HEK293 (cell line): ENCODE measurements at regions not wholly inside any gene's neighbourhood (a gene's known extent, or its start where the extent isn't known, plus 50 kb on each side); places are given as distances from the start of the nearest gene placed in this dataset.

ENCODE experiments used
- KLF8 ChIP-seq: fragments of 450-650 bp; formaldehyde crosslinking; IDR thresholded peaks from 2 replicates; pipeline ENCODE4 v1.5.1; 2016; ENCODE audit warnings: missing biosample characterization, missing genetic modification characterization
- SP2 ChIP-seq: fragments of 450-650 bp; formaldehyde crosslinking; IDR thresholded peaks from 2 replicates; pipeline ENCODE4 v1.5.1; 2016; ENCODE audit warnings: missing biosample characterization, missing genetic modification characterization
- TCF7L2 ChIP-seq: IDR thresholded peaks from 2 replicates; pipeline ENCODE4 v1.6.1; 2011; ENCODE audit warnings: low read depth, mild to moderate bottlenecking, inconsistent platforms, low read length, moderate library complexity, borderline replicate concordance
- WT1 ChIP-seq: fragments of 450-650 bp; formaldehyde crosslinking; IDR thresholded peaks from 2 replicates; pipeline ENCODE4 v1.5.1; 2016; ENCODE audit warnings: missing biosample characterization, missing genetic modification characterization
- ZFP37 ChIP-seq: fragments of 450-650 bp; formaldehyde crosslinking; IDR thresholded peaks from 2 replicates; pipeline ENCODE4 v1.5.1; 2016; ENCODE audit warnings: missing biosample characterization, missing genetic modification characterization
- ZNF140 ChIP-seq: fragments of 450-650 bp; formaldehyde crosslinking; IDR thresholded peaks from 2 replicates; pipeline ENCODE4 v1.5.1; 2016; ENCODE audit warnings: missing biosample characterization, missing genetic modification characterization
- ZNF777 ChIP-seq: fragments of 450-650 bp; formaldehyde crosslinking; IDR thresholded peaks from 2 replicates; pipeline ENCODE4 v1.5.1; 2017; ENCODE audit warnings: missing biosample characterization, missing genetic modification characterization, borderline replicate concordance
- TF ChIP-seq, protein P1 (sequence below): sonication (generic); formaldehyde crosslinking; IDR thresholded peaks from 2 replicates; pipeline ENCODE4 v1.8.1; 2022; ENCODE audit warnings: mild to moderate bottlenecking, moderate library complexity, missing genetic modification reagents
- TF ChIP-seq, protein P2 (sequence below): fragments of 450-650 bp; formaldehyde crosslinking; IDR thresholded peaks from 2 replicates; pipeline ENCODE4 v1.5.1; 2016; ENCODE audit warnings: missing biosample characterization, missing genetic modification characterization
- TF ChIP-seq, protein P3 (sequence below): fragments of 450-650 bp; formaldehyde crosslinking; IDR thresholded peaks from 2 replicates; pipeline ENCODE4 v1.5.1; 2016; ENCODE audit warnings: missing biosample characterization, missing genetic modification characterization
- TF ChIP-seq, protein P4 (sequence below): fragments of 450-650 bp; formaldehyde crosslinking; IDR thresholded peaks from 2 replicates; pipeline ENCODE4 v1.5.1; 2016; ENCODE audit warnings: missing biosample characterization, missing genetic modification characterization

DNA sequence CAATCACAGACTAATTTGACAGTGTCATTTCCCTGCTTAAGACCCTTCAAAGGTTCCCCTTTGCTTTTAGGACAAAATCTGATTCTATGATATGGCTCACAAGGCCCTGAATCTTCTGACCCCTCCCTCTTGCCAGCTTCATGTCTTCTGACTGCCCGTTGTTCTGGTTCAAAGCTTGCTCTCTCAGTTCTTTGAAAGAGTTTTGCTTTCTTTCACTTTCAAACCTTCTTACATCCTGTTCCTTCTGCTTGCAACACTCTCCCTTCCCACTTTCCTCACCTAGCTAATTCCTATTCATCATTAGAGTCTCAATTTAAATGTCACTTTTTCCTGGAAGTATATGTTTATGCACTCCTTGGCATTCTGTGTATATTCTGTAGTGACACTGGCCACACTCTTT lies 299.2 kb downstream of the IDS start:
- TF ChIP-seq, protein P1, sequence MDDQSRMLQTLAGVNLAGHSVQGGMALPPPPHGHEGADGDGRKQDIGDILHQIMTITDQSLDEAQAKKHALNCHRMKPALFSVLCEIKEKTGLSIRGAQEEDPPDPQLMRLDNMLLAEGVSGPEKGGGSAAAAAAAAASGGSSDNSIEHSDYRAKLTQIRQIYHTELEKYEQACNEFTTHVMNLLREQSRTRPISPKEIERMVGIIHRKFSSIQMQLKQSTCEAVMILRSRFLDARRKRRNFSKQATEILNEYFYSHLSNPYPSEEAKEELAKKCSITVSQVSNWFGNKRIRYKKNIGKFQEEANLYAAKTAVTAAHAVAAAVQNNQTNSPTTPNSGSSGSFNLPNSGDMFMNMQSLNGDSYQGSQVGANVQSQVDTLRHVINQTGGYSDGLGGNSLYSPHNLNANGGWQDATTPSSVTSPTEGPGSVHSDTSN (CRISPR knock-in tag): no peak
- TF ChIP-seq, protein P2, sequence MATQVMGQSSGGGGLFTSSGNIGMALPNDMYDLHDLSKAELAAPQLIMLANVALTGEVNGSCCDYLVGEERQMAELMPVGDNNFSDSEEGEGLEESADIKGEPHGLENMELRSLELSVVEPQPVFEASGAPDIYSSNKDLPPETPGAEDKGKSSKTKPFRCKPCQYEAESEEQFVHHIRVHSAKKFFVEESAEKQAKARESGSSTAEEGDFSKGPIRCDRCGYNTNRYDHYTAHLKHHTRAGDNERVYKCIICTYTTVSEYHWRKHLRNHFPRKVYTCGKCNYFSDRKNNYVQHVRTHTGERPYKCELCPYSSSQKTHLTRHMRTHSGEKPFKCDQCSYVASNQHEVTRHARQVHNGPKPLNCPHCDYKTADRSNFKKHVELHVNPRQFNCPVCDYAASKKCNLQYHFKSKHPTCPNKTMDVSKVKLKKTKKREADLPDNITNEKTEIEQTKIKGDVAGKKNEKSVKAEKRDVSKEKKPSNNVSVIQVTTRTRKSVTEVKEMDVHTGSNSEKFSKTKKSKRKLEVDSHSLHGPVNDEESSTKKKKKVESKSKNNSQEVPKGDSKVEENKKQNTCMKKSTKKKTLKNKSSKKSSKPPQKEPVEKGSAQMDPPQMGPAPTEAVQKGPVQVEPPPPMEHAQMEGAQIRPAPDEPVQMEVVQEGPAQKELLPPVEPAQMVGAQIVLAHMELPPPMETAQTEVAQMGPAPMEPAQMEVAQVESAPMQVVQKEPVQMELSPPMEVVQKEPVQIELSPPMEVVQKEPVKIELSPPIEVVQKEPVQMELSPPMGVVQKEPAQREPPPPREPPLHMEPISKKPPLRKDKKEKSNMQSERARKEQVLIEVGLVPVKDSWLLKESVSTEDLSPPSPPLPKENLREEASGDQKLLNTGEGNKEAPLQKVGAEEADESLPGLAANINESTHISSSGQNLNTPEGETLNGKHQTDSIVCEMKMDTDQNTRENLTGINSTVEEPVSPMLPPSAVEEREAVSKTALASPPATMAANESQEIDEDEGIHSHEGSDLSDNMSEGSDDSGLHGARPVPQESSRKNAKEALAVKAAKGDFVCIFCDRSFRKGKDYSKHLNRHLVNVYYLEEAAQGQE: no peak
- TF ChIP-seq, protein P3, sequence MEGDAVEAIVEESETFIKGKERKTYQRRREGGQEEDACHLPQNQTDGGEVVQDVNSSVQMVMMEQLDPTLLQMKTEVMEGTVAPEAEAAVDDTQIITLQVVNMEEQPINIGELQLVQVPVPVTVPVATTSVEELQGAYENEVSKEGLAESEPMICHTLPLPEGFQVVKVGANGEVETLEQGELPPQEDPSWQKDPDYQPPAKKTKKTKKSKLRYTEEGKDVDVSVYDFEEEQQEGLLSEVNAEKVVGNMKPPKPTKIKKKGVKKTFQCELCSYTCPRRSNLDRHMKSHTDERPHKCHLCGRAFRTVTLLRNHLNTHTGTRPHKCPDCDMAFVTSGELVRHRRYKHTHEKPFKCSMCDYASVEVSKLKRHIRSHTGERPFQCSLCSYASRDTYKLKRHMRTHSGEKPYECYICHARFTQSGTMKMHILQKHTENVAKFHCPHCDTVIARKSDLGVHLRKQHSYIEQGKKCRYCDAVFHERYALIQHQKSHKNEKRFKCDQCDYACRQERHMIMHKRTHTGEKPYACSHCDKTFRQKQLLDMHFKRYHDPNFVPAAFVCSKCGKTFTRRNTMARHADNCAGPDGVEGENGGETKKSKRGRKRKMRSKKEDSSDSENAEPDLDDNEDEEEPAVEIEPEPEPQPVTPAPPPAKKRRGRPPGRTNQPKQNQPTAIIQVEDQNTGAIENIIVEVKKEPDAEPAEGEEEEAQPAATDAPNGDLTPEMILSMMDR (tag by site-specific recombination): no peak
- TF ChIP-seq ZFP37 (tag by site-specific recombination) (no peak), ZNF777 (tag by site-specific recombination) (no peak), SP2 (no peak), KLF8 (tag by site-specific recombination) (no peak), ZNF140 (tag by site-specific recombination) (no peak), TCF7L2 (no peak), WT1 (tag by site-specific recombination) (no peak)
- TF ChIP-seq, protein P4, sequence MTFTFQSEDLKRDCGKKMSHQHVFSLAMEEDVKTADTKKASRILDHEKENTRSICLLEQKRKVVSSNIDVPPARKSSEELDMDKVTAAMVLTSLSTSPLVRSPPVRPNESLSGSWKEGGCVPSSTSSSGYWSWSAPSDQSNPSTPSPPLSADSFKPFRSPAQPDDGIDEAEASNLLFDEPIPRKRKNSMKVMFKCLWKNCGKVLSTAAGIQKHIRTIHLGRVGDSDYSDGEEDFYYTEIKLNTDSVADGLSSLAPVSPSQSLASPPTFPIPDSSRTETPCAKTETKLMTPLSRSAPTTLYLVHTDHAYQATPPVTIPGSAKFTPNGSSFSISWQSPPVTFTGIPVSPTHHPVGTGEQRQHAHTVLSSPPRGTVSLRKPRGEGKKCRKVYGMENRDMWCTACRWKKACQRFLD: no peak
